Keratinocyte (primary cell): ENCODE measurements at regions not wholly inside any gene's neighbourhood (a gene's known extent, or its start where the extent isn't known, plus 50 kb on each side); places are given as distances from the start of the nearest gene placed in this dataset.

ENCODE experiments used
- DNase-seq: peaks from one replicate; pipeline ENCODE4 v3.0.0-alpha.2; 2011; ENCODE audit warnings: low read depth, missing footprints, low spot score
- FAIRE-seq: peaks from 2 replicates; lab custom pipeline; 2011; peaks lifted over from hg19 to GRCh38; lab: Jason Lieb, UNC
- H2AFZ ChIP-seq: 2 replicates; pipeline ENCODE4 v1.6.0; 2012; ENCODE audit warnings: low read length, control low read depth, inconsistent platforms; ENCODE audit not compliant: control insufficient read depth
- H3K27ac ChIP-seq: 2 replicates; pipeline ENCODE4 v1.5.1; 2011; ENCODE audit warnings: low read length; ENCODE audit not compliant: control insufficient read depth, insufficient read depth
- H3K27me3 ChIP-seq: 3 replicates; pipeline ENCODE4 v1.6.0; 2011; ENCODE audit warnings: low read length; ENCODE audit not compliant: control insufficient read depth, insufficient read depth; ENCODE audit errors: extremely low read depth
- H3K36me3 ChIP-seq, 2 experiments: 2 replicates in 1 of 2; 3 replicates in 1 of 2; pipeline ENCODE4 v1.5.1; 2011; ENCODE audit warnings: low read length in 2 of 2, mild to moderate bottlenecking in 1 of 2; ENCODE audit not compliant: control insufficient read depth in 2 of 2, insufficient read depth in 2 of 2; ENCODE audit errors: extremely low read depth in 1 of 2
- H3K4me1 ChIP-seq: 3 replicates; pipeline ENCODE4 v1.5.1; 2011; ENCODE audit warnings: low read length; ENCODE audit not compliant: control insufficient read depth, insufficient read depth; ENCODE audit errors: extremely low read depth
- H3K4me2 ChIP-seq: 3 replicates; pipeline ENCODE4 v1.6.0; 2011; ENCODE audit warnings: low read depth, low read length; ENCODE audit not compliant: control insufficient read depth, insufficient read depth; ENCODE audit errors: extremely low read depth
- H3K4me3 ChIP-seq, 3 experiments: fragments of 200-600 bp in 1 of 3; sonication (generic) in 1 of 3; 2 replicates in 2 of 3; 3 replicates in 1 of 3; pipeline ENCODE4 v1.5.1; 2011 to 2016; ENCODE audit warnings: low read length in 3 of 3, mild to moderate bottlenecking in 3 of 3, control low read depth in 2 of 3, inconsistent platforms in 1 of 3, low read depth in 1 of 3, mixed read lengths in 1 of 3, mixed run types in 1 of 3, moderate library complexity in 1 of 3; ENCODE audit not compliant: control insufficient read depth in 2 of 3, insufficient read depth in 2 of 3; ENCODE audit errors: extremely low read depth in 1 of 3
- H3K79me2 ChIP-seq: 2 replicates; pipeline ENCODE4 v1.6.0; 2012; ENCODE audit warnings: low read length; ENCODE audit not compliant: control insufficient read depth, insufficient read depth
- H3K9ac ChIP-seq: 3 replicates; pipeline ENCODE4 v1.6.0; 2011; ENCODE audit warnings: low read length; ENCODE audit not compliant: control insufficient read depth, insufficient read depth; ENCODE audit errors: extremely low read depth
- H3K9me1 ChIP-seq: 3 replicates; pipeline ENCODE4 v1.6.0; 2011; ENCODE audit warnings: low read length; ENCODE audit not compliant: control insufficient read depth, insufficient read depth; ENCODE audit errors: extremely low read depth
- H3K9me3 ChIP-seq: 2 replicates; pipeline ENCODE4 v1.5.1; 2012; ENCODE audit warnings: low read depth, low read length; ENCODE audit not compliant: control insufficient read depth
- H4K20me1 ChIP-seq: 3 replicates; pipeline ENCODE4 v1.6.0; 2011; ENCODE audit warnings: low read length; ENCODE audit not compliant: control insufficient read depth, insufficient read depth; ENCODE audit errors: extremely low read depth
- EZH2 ChIP-seq: IDR thresholded peaks from one replicate; pipeline ENCODE4 v1.6.1; 2012; ENCODE audit warnings: inconsistent platforms, mild to moderate bottlenecking, low read length, moderate library complexity
- dilution Hi-C: fragments of 300-500 bp; cut with MboI; formaldehyde crosslinking; loops from one replicate; pipeline ENCODE4 v1.7.0; 2020; ENCODE audit warnings: low sequenced_read_pairs; ENCODE audit not compliant: extremely low pct_ligation_motif_present
- TF ChIP-seq, protein P1 (sequence below), 3 experiments: IDR thresholded peaks in 1 of 3; conservative IDR thresholded peaks in 1 of 3; optimal IDR thresholded peaks in 1 of 3; 2 replicates in 2 of 3; 3 replicates in 1 of 3; pipeline versions ENCODE3 to v1.5.1; 2011; ENCODE audit warnings: low read length in 3 of 3, mild to moderate bottlenecking in 3 of 3, moderate library complexity in 2 of 3, control low read depth in 1 of 3, inconsistent platforms in 1 of 3; ENCODE audit not compliant: insufficient read depth in 2 of 3; ENCODE audit errors: extremely low read depth in 1 of 3

DNA sequence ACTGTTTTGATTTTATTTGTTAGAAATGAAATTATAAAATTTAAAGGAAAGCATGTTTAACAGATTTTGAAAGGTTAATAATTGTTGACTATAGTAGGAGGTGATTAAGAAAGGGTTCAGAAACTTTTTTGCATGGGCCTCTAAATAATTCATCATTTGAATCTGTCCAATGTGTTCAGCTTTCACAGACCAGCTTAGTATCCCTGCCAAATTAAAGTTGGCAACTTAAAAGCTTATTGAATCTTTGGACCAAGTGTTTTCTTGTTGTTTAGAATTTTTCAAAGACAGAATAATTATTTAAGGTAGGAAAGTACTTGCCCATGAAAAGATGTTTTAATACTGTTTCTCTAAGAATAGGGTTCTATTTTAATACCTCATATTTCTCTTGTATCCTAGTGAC, 466.0 kb downstream of the GJA1 start:
- H3K27ac ChIP-seq: no peak overlapping the region
- peaks cover 18% of the 10 kb centered on the region for H3K4me1 ChIP-seq
- TF ChIP-seq EZH2: no peak
- TF ChIP-seq, protein P1, sequence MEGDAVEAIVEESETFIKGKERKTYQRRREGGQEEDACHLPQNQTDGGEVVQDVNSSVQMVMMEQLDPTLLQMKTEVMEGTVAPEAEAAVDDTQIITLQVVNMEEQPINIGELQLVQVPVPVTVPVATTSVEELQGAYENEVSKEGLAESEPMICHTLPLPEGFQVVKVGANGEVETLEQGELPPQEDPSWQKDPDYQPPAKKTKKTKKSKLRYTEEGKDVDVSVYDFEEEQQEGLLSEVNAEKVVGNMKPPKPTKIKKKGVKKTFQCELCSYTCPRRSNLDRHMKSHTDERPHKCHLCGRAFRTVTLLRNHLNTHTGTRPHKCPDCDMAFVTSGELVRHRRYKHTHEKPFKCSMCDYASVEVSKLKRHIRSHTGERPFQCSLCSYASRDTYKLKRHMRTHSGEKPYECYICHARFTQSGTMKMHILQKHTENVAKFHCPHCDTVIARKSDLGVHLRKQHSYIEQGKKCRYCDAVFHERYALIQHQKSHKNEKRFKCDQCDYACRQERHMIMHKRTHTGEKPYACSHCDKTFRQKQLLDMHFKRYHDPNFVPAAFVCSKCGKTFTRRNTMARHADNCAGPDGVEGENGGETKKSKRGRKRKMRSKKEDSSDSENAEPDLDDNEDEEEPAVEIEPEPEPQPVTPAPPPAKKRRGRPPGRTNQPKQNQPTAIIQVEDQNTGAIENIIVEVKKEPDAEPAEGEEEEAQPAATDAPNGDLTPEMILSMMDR (optimal IDR thresholded peaks at IDR 0.05 in 1 of 3, IDR thresholded peaks at IDR 0.05 in 1 of 3, conservative IDR thresholded peaks at IDR 0.05 in 1 of 3; ENCODE audit: extremely low read depth in 1 of 3, insufficient read depth in 2 of 3, low read length in 3 of 3): no peak
- H3K9ac ChIP-seq: no peak overlapping the region
- no peaks in the 10 kb centered on the region for H3K9me3 ChIP-seq
- FAIRE-seq: no peak
- no peak overlapping the region for H3K4me3 ChIP-seq
- H2AFZ ChIP-seq: no peak overlapping the region
- H3K36me3 ChIP-seq: no peaks in the 10 kb centered on the region
- H4K20me1 ChIP-seq: no peaks in the 10 kb centered on the region
- H3K27me3 ChIP-seq: no peaks in the 10 kb centered on the region
- no peak overlapping the region for H3K4me2 ChIP-seq
- no peaks in the 10 kb centered on the region for H3K9me1 ChIP-seq
- DNase-seq: no peak
- dilution Hi-C loops: no loop called here
- no peaks in the 10 kb centered on the region for H3K79me2 ChIP-seq

DNA sequence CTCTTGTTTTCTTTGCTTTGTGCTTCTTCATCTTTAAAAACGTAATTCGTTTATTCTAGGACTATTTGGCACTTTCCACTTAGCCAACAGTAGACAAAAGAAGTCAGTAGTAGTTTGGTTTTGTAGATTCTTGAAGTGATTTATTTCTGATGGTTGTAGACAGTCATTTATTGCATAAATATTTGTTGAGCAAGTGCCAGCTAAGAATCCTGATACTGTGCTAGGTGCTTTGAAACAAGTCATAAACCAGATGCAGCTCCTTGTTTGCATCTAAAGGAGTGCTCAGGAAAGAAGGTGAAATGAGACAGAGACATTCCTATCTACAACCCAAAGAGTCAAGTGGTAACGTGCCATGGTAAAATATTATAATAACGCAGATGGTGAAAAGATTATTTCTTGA, 469.1 kb downstream of the GJA1 start:
- no peak overlapping the region for H3K4me2 ChIP-seq
- H3K79me2 ChIP-seq: no peaks in the 10 kb centered on the region
- H3K36me3 ChIP-seq: no peaks in the 10 kb centered on the region
- no peak overlapping the region for H3K9ac ChIP-seq
- no peaks in the 10 kb centered on the region for H4K20me1 ChIP-seq
- no peak for TF ChIP-seq EZH2
- TF ChIP-seq, protein P1 (optimal IDR thresholded peaks at IDR 0.05 in 1 of 3, IDR thresholded peaks at IDR 0.05 in 1 of 3, conservative IDR thresholded peaks at IDR 0.05 in 1 of 3; ENCODE audit: extremely low read depth in 1 of 3, insufficient read depth in 2 of 3, low read length in 3 of 3): no peak
- no peaks in the 10 kb centered on the region for H3K27me3 ChIP-seq
- H3K9me3 ChIP-seq: no peaks in the 10 kb centered on the region
- H2AFZ ChIP-seq: no peak overlapping the region
- H3K9me1 ChIP-seq: no peaks in the 10 kb centered on the region
- H3K4me1 ChIP-seq: peaks cover 2% of the 10 kb centered on the region
- no peak overlapping the region for H3K4me3 ChIP-seq
- DNase-seq (no peak), FAIRE-seq (no peak)
- dilution Hi-C loops: no loop called here
- H3K27ac ChIP-seq: no peak overlapping the region
